Suprapubic skin (tissue), 3 donors: ENCODE measurements at regions not wholly inside any gene's neighbourhood (a gene's known extent, or its start where the extent isn't known, plus 50 kb on each side); places are given as distances from the start of the nearest gene placed in this dataset.

Experiments
- EP300 ChIP-seq: sonication (generic); formaldehyde crosslinking; IDR thresholded peaks from one replicate; pipeline ENCODE4 v1.6.1; 2017; ENCODE audit warnings: antibody characterized with exemption
- POLR2A ChIP-seq, 2 donors: fragments of 450-650 bp; IDR thresholded peaks; one replicate each; pipeline ENCODE4 v1.6.1; 2017; ENCODE audit warnings: antibody characterized with exemption in 2 of 2, mild to moderate bottlenecking in 2 of 2, moderate library complexity in 2 of 2
- TF ChIP-seq, protein P1 (sequence below), 2 donors: fragments of 200-600 bp in 1 of 2; fragments of 450-650 bp in 1 of 2; sonication (generic) in 1 of 2; IDR thresholded peaks; one replicate each; pipeline ENCODE4 v1.5.1; 2016 to 2019; ENCODE audit warnings: antibody characterized with exemption in 2 of 2, mild to moderate bottlenecking in 1 of 2, moderate library complexity in 1 of 2

GRCh38 chr17:63203652-63204051 is 237.6 kb downstream of the TANC2 start:
- TF ChIP-seq EP300 (no peak), POLR2A (IDR thresholded peaks at IDR 0.05) (no peak)
- TF ChIP-seq, protein P1, sequence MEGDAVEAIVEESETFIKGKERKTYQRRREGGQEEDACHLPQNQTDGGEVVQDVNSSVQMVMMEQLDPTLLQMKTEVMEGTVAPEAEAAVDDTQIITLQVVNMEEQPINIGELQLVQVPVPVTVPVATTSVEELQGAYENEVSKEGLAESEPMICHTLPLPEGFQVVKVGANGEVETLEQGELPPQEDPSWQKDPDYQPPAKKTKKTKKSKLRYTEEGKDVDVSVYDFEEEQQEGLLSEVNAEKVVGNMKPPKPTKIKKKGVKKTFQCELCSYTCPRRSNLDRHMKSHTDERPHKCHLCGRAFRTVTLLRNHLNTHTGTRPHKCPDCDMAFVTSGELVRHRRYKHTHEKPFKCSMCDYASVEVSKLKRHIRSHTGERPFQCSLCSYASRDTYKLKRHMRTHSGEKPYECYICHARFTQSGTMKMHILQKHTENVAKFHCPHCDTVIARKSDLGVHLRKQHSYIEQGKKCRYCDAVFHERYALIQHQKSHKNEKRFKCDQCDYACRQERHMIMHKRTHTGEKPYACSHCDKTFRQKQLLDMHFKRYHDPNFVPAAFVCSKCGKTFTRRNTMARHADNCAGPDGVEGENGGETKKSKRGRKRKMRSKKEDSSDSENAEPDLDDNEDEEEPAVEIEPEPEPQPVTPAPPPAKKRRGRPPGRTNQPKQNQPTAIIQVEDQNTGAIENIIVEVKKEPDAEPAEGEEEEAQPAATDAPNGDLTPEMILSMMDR (IDR thresholded peaks at IDR 0.05) = no peak
